NCI-H1436 (cell line): ENCODE measurements at regions not wholly inside any gene's neighbourhood (a gene's known extent, or its start where the extent isn't known, plus 50 kb on each side); places are given as distances from the start of the nearest gene placed in this dataset.
"Not testable (repeated sequence)": the region's sequence is repeated elsewhere in the genome, so short reads cannot be mapped to it uniquely, and the experiment has no call there.

ENCODE experiments used
- DNase-seq: peaks from one replicate; lab custom pipeline; 2025; lab: John Stamatoyannopoulos, UW

GRCh38 chr15:38961931-38962330, 397.3 kb upstream of the RASGRP1 start:
- DNase-seq, result no peak

- DNase-seq, result no peak
Measured at GRCh38 chr15:38972831-38973230, 408.2 kb upstream of the RASGRP1 start.

- DNase-seq, result no peak
Measured at GRCh38 chr15:38975282-38975990, 410.8 kb upstream of the RASGRP1 start.

- DNase-seq, result no peak
Measured at GRCh38 chr15:38991126-38991525, 426.5 kb upstream of the RASGRP1 start.

GRCh38 chr15:38991701-38992100, 427.1 kb upstream of the RASGRP1 start:
- DNase-seq, result no peak

GRCh38 chr15:38992506-38992905, 427.9 kb upstream of the RASGRP1 start:
- no peak for DNase-seq

- DNase-seq, result no peak
Measured at GRCh38 chr15:38992930-38993329, 428.3 kb upstream of the RASGRP1 start.

GRCh38 chr15:38994310-38994709, 429.7 kb upstream of the RASGRP1 start:
- DNase-seq, result no peak

GRCh38 chr15:38996111-38996631, 431.6 kb upstream of the RASGRP1 start:
- DNase-seq, result no peak

GRCh38 chr15:38997841-38998240, 433.2 kb upstream of the RASGRP1 start:
- no peak for DNase-seq

- no peak for DNase-seq
Measured at GRCh38 chr15:39000008-39000734, 435.6 kb upstream of the RASGRP1 start.

- no peak for DNase-seq
Measured at GRCh38 chr15:39009740-39010139, 445.1 kb upstream of the RASGRP1 start.

- DNase-seq, result not testable (repeated sequence)
Measured at GRCh38 chr15:39011066-39011465, 446.5 kb upstream of the RASGRP1 start.

GRCh38 chr15:39013262-39013661, 448.6 kb upstream of the RASGRP1 start:
- no peak for DNase-seq

- no peak for DNase-seq
Measured at GRCh38 chr15:39014682-39015081, 450.1 kb upstream of the RASGRP1 start.

GRCh38 chr15:39016706-39017105, 452.1 kb upstream of the RASGRP1 start:
- no peak for DNase-seq

- DNase-seq, result no peak
Measured at GRCh38 chr15:39018966-39019365, 454.4 kb upstream of the RASGRP1 start.

- no peak for DNase-seq
Measured at GRCh38 chr15:39021341-39021740, 456.7 kb upstream of the RASGRP1 start.

GRCh38 chr15:39022532-39023305, 458.1 kb upstream of the RASGRP1 start:
- no peak for DNase-seq

GRCh38 chr15:39025321-39025720, 460.7 kb upstream of the RASGRP1 start:
- DNase-seq, result no peak

GRCh38 chr15:39025881-39026280, 461.3 kb upstream of the RASGRP1 start:
- DNase-seq, result no peak

GRCh38 chr15:39028069-39028468, 463.5 kb upstream of the RASGRP1 start:
- DNase-seq, result no peak

- DNase-seq, result no peak
Measured at GRCh38 chr15:39029741-39030140, 465.1 kb upstream of the RASGRP1 start.
